HG03354 (cell line): ENCODE measurements at regions not wholly inside any gene's neighbourhood (a gene's known extent, or its start where the extent isn't known, plus 50 kb on each side); places are given as distances from the start of the nearest gene placed in this dataset.
"Not testable (repeated sequence)": the region's sequence is repeated elsewhere in the genome, so short reads cannot be mapped to it uniquely, and the experiment has no call there.

ENCODE experiments used
- ATAC-seq: cut with Tn5 transposase; IDR thresholded peaks from one replicate; pipeline ENCODE4 v1.9.1; 2021; ENCODE audit warnings: mild to moderate bottlenecking; ENCODE audit not compliant: unreplicated experiment, poor library complexity, severe bottlenecking

- ATAC-seq = no peak
Measured at GRCh38 chr3:193822492-193823212, 229.6 kb downstream of the OPA1 start.

- ATAC-seq = not testable (repeated sequence)
Measured at GRCh38 chr3:193823213-193823605, 230.2 kb downstream of the OPA1 start.

DNA sequence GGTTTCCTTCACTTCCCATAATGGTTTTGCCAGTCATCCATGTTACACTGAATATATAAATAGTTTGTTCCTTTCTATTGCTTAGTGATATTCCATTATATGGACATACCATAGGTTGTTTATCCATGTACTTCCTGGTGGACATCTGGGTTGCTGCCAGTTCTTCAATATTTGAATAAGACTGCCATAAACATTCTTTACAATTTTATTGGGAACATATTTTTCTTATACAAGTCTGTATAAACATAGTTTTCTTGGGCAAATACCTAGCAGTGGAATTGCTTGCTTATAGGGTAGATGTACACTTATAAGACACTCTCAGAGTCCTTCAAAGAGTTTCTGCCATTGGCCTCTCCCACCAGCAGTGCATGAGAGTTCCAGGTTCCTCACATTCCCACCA is 231.4 kb downstream of the OPA1 start:
- ATAC-seq = no peak

DNA sequence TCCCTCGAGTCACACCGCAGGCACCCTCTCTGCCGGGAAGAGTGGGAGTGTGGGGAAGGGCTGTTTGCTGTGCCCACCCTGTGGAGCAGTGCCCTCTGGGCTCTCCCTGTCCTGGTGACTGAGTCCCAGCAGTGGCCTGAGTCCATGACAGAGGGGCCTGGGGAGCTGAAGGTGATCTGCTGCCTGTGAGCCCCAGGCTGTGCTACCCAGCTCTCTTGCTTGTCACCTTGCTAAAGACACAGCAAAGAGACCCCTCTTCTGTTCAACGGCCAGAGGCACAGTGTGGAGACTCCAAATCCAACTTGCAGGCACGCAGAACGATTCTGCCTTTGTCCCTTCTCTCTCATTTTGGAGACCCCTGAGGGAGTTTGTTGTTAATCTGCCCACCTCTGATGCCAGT is 232.6 kb downstream of the OPA1 start:
- ATAC-seq = no peak

GRCh38 chr3:193826159-193826795 is 233.3 kb downstream of the OPA1 start:
- ATAC-seq = no peak

DNA sequence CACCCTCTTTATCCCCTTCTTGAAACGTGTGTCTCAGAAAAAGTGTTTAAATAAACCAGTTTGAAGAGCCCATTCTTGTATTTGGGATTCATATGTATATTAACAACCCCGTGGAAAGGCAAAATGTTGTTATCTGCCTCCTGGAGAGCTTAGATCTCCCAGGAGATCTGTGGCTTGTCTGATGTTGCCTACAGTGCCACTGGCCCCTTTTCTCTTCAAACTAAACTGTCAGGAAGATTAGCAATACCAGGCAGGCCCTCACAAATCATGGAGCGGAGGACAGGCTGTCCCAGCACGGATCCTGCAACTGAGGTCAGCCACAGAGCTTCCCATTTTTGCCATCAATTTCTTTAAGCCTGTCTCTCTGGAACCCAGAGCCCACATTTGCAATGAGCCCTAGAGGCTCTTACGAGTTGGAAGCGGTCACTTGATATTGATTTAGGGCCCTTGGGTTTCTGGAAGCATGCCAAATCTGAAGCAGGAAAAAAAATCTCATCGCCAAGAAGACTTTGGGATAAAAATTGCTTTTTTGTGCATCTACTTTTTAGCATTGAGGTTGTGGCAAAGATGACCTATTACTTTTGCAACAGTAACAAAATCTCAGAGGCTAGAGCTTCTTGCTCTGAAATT is 234.1 kb downstream of the OPA1 start:
- ATAC-seq = no peak

DNA sequence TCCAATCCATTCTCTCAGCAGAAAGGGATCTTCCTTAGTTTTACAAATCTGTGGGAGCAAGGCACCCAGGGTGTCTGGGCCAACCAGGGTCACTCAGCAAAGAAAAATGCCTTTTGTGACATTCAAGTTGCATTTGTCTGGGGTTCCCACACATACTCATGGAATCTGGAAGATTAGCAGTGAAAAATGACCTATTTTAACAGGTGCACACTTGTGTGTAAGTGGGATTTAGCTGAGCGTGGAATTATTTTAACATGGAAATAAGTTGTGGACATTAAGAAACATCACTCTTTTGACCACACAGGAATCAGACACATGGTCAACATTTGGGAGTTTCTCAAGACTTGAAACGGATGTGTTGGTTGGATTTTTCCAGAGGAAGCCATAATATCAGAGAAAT is 234.9 kb downstream of the OPA1 start:
- ATAC-seq = no peak

GRCh38 chr3:193828477-193828876 is 235.5 kb downstream of the OPA1 start:
- ATAC-seq = no peak

DNA sequence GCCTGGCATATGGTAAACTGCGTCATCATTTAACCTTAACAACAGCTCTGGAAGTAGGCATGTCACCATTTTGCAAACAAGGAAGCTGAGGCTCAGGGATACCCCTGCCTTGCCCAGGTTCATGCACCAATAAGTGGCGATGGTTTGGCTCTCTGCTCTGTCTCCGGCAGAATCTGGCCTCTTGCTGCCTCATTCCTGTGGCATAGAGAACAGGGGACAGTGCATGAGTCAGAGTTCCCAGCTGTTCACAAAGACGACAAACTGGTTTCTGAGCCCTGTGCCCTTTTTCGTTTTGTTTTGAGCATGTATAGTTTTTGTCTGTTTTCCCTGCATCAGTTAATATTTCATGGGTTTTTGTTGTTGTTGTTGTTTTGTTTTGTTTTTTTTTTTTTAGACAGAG is 236.8 kb downstream of the OPA1 start:
- ATAC-seq = no peak

GRCh38 chr3:193830791-193831191 is 237.8 kb downstream of the OPA1 start:
- no peak for ATAC-seq

DNA sequence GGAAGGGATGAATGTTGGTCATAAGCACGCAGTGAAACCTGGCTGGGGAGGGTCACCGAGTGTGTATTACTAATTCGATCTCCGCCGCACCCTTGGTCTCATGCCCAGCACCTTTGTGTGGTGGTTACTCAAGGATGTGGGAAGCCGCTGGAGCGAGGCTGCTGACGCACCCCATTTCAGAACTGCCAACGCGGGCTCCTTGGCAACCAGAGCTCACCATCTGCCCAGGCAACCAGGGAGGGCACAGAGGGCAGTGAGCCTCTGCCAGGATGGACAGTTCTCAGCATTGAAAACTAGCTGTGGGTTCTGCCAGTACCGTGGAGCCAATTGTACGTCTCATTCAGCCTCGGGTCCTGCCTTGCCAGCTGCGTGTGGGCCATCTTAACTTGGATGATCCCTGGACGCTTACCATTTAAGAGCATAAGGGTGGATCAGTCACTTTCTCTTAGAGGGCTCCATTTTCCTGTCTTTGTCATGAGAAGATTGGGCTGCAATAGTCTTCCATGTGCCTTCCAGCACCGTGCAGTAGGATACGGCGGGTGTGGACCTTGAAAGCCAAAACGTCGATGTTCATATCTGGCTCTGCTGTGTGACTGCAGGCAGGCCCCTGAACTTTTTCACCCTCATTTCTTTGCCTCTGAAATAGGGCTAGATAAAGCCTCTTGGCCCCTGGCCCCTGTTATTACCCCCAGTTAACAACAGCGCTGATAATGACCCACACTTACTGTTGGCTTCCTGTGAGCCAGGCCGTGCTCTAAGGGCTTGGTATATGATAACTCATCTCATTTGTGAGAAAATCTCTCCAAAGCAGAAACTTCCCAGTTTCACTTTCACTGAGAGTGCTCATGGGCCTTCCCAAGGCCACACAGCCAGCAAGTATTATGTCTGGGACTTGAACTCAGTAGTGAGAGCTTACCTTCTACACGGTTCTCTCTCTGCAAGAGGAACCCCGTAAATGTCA is 238.8 kb downstream of the OPA1 start:
- peak; percentile 54 for ATAC-seq

DNA sequence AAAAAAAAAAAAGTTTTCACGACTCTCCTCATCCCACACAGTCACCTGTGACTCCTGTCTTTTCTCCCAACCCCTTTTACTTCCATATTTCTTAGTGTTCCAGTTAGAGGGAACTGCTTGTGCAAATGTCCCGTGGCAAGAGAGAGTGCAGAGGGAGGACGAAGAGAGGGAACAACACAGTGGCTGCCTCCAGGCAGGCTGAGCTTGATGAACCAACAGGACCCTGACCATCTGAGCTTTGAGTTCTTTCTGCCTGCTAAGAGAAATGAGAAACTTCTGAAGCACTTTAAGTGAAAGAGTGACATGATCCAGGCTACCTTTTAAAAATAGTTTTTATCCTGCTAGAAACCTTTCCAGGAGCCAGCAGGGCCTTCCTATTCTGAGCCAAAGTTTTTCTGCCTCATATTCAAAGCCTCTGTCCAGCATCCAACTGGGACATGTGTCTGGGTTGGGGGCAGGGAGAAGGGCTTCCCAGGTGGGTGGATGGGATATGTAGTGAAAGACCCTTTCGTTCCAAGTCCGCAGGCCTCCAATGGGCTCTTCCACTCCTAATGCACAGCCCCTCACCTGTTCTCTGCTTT is 239.9 kb downstream of the OPA1 start:
- no peak for ATAC-seq

GRCh38 chr3:193833592-193833991 is 240.6 kb downstream of the OPA1 start:
- no peak for ATAC-seq

DNA sequence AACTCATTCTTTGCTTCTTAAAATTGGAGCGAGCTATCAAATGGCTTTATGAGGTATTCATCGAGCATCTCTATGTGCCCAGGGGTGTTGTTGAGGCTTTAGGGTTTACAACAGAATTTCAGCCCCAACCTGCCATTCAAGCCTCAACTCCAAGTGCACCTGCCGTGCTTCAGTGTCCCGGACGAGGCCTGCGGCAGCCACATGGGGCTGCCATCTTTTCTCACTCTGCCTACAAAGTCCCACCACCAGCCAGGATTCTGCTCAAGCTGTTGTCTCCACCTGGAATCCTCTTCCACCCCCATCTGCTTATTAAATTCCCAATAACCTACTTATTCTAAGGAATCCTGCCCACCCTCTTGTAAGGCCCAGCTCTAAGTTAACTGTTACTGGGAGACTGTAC is 242.4 kb downstream of the OPA1 start:
- no peak for ATAC-seq

- ATAC-seq = no peak
Measured at GRCh38 chr3:193836511-193836910, 243.5 kb downstream of the OPA1 start.

GRCh38 chr3:193836918-193837317 is 243.9 kb downstream of the OPA1 start:
- ATAC-seq = no peak

DNA sequence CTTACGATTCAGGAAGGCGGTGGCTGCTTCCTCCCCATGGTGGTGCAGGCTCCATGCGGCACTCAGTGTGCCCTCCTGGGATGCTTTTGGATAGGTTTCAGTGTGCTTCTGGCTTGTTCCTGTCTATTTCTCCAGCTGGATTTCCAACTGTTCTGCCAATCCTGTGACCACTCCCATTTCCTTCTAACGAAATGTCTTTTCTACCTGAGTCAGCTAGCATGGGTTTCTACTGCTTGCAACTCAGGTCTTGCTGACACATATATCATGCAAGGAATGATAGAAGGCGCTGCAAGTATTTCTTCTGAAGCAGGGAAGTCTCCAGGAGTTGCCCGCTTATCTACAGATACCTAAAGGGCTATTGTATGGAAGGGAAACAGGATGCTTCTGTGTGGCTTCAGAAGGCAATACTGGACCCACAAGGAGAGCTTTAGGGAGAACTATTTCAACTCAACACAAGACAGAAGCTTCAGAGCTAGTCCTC is 244.4 kb downstream of the OPA1 start:
- no peak for ATAC-seq

DNA sequence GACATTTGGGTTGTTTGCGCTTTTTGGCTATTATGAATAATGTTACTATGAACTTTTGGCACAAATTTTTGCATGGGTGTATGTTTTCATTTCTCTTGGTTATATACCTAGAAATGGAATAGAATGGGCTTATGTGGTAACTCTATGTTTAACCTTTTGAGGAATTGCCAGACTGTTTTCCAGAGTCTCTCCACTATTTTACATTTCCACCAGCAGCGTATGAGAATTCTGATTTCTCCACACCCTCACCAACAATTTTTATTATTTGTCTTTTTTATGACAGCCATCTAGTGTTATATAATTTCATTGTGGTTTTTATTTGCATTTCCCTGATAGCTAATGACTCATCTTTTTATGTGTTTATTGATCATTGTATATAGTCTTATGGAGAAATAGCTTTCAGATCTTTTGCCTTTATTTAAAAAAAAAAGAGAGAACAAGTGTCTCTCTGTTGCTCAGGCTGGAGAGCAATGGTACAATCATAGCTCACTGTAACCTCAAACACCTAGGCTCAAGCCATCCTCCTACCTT is 247.2 kb downstream of the OPA1 start:
- no peak for ATAC-seq

- no peak for ATAC-seq
Measured at GRCh38 chr3:193841581-193841980, 248.6 kb downstream of the OPA1 start.
